ENCODE measurements at regions not wholly inside any gene's neighbourhood (a gene's known extent, or its start where the extent isn't known, plus 50 kb on each side); places are given as distances from the start of the nearest gene placed in this dataset.
A peak's percentile ranks its signal among the peaks of the same experiment; 100 is the strongest.

DNA sequence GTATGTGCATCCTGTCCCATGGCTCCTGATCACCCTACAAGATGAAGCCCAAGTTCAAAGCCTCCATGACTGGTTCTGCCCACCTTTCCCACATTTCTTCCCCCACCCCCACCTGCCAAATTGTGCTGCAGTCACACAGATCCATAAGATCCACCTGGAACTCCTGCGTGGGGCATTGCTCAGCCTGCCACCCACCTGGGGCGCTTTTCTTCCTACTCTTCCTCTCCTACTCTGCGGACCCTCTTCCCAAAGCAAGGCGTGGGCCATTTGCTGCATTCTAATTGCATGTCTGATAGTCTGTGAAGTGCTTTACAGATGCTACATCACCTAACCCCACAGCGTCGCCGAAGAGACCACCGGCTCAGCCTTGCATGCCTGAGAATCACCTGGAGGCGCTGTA lies 402.4 kb upstream of the ID2 start:
- no peak for DNase-seq (ENCODE audit: low read depth)
- H3K4me3 ChIP-seq (replicated peaks; ENCODE audit: low read depth, low read length): no peak overlapping the region

DNA sequence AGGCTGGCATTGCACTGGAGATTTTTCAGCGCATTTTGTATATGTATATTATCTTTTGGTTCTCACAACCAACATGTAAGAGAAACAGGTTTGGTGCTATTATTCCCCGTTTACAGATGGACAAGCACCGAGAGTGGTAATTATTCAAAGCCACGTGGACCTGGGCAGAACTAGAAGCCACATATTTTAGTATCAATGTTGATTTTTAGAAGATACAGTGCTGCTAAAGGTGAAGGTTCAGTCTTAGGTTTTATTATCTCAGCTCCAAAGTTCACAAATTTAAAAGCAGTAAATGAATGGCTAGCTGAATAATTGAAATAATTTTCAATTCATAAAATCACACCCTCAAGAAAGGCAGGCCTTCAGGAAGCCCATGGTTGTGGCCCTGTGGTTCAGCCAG lies 400.6 kb upstream of the ID2 start:
- no peak overlapping the region for H3K4me3 ChIP-seq (replicated peaks; ENCODE audit: low read depth, low read length)
- TF ChIP-seq, protein P1, sequence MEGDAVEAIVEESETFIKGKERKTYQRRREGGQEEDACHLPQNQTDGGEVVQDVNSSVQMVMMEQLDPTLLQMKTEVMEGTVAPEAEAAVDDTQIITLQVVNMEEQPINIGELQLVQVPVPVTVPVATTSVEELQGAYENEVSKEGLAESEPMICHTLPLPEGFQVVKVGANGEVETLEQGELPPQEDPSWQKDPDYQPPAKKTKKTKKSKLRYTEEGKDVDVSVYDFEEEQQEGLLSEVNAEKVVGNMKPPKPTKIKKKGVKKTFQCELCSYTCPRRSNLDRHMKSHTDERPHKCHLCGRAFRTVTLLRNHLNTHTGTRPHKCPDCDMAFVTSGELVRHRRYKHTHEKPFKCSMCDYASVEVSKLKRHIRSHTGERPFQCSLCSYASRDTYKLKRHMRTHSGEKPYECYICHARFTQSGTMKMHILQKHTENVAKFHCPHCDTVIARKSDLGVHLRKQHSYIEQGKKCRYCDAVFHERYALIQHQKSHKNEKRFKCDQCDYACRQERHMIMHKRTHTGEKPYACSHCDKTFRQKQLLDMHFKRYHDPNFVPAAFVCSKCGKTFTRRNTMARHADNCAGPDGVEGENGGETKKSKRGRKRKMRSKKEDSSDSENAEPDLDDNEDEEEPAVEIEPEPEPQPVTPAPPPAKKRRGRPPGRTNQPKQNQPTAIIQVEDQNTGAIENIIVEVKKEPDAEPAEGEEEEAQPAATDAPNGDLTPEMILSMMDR (IDR thresholded peaks at IDR 0.05; ENCODE audit: low read length, missing control alignments): no peak
- DNase-seq (ENCODE audit: low read depth): no peak

More for the DNA sequence above, 402.4 kb upstream of the ID2 start:
- TF ChIP-seq, protein P1 (IDR thresholded peaks at IDR 0.05; ENCODE audit: low read length, missing control alignments): no peak

DNA sequence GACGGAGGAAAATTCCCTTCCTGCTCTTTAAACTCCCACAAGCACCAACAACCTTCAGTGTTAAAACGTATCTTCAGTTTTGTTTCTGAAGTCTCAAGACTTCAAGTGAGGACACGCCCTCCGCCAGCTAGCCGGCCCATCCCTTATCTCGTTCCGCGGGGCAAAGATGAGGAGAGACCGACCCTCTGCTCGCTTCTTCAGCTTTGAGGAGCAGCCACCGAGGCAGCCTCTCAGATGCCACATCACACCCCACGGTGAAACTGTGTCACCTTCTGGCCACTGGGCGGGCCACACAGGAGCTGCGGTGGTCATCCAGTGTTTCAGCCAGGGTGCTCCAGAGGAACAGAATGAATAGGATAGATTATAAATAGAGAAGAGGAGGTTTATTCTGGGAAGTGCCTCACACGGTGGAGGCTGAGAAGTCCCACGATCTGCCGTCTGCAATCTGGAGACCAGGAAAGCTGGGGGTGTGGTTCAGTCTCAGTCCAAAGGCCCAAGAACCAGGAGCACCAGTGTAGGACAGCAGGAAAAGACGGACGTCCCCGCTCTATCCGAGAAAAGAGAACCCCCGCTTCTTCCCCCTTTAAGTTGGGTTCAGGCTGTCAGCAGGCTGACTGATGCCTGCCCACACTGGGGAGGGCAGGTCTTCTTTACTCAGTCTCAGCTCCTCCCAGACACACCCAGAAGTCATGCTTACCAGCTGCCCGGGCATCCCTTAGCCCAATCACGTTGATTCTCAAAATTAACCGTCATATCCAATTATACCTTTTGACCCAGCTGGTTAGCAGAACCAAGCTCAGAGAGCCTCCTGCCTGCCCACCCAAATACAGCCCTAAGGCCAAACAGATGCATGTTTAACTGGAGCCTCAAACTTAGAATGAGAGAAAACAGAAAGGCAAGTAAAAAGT lies 399.7 kb upstream of the ID2 start:
- no peak for DNase-seq (ENCODE audit: low read depth)
- H3K4me3 ChIP-seq (replicated peaks; ENCODE audit: low read depth, low read length): no peak overlapping the region
- TF ChIP-seq, protein P1 (IDR thresholded peaks at IDR 0.05; ENCODE audit: low read length, missing control alignments): no peak

DNA sequence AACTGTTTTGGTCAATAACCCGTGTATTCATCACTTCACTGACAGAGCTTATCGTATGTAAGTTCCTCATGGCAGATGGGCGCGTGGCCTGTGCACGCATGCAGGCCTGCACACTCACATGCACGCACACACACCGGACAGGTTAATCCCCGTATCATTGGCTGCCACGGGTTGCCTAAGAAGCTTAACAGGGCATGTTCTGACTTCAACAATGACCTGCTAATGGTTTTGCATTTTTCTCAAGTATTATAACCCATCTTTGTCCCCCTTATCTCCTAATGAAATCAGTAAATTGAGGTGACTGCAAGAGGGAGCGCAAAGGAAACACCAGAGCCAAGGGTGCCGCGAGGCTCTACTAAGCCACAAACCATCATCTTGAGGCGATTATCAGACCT lies 399.0 kb upstream of the ID2 start:
- no peak overlapping the region for H3K4me3 ChIP-seq (replicated peaks; ENCODE audit: low read depth, low read length)
- TF ChIP-seq, protein P1 (IDR thresholded peaks at IDR 0.05; ENCODE audit: low read length, missing control alignments): no peak
- DNase-seq (ENCODE audit: low read depth): no peak

DNA sequence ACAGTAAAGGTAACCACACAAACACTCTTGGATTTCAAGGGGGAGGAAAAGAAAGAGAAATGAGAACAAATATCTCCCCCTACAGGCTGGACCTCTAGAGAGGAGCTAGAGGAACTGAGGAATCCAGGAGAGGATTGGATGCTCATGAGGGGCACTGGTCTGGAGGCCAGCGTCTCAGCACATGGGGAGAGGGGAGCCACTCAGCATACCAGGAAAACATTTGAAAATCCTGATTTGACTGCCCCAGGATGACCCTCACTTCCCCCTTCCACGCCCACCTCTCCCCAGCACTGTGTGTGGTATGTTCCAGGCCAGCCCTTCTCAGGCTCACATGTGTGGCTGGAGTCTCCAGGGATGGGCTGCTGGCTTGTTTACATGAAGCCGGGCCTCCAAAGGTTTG lies 396.8 kb upstream of the ID2 start:
- TF ChIP-seq, protein P1 (IDR thresholded peaks at IDR 0.05; ENCODE audit: low read length, missing control alignments): peak; percentile 37
- no peak overlapping the region for H3K4me3 ChIP-seq (replicated peaks; ENCODE audit: low read depth, low read length)
- DNase-seq (ENCODE audit: low read depth): peak; percentile 27

DNA sequence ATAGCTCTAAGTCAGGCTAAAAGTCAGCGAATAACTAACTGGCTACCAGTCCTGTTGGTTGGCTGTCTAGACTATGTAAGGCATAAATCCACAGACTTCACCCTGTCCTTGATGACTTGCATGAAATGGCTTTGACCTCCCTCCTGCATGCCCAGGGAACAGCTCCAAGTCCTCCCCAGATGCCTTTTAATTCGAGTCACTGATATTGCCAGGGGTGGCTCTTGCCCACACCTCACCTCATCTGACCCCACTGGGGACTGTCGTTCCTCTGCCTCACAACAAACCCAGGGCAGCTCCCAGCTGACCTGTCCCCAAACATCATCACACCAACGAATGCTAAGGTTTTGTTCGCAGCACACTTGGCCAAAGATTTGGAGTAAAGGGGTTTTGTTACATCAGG lies 396.0 kb upstream of the ID2 start:
- H3K4me3 ChIP-seq (replicated peaks; ENCODE audit: low read depth, low read length): no peak overlapping the region
- no peak for DNase-seq (ENCODE audit: low read depth)
- TF ChIP-seq, protein P1 (IDR thresholded peaks at IDR 0.05; ENCODE audit: low read length, missing control alignments): no peak

DNA sequence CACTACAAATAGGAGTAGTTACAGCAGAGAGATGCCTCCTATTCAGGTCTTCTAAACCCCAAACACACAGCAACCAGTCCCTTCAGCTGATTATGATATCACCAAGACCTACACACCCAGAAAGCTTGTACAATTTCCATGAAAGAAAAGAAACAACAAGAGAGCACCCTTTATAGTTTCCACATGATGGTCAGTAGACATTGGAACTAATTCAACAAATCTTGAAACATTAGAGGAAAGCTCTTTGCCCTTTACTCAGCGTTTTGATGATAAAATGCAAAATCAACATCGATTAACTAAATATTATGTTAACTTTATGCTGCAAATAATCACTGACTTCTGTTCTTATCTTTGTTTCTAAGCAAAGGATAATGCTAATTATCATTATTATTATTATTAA lies 393.6 kb upstream of the ID2 start:
- TF ChIP-seq, protein P1 (IDR thresholded peaks at IDR 0.05; ENCODE audit: low read length, missing control alignments): no peak
- no peak overlapping the region for H3K4me3 ChIP-seq (replicated peaks; ENCODE audit: low read depth, low read length)
- DNase-seq (ENCODE audit: low read depth): no peak

All from fibroblast of pulmonary artery (primary cell).